ENCODE measurements at regions not wholly inside any gene's neighbourhood (a gene's known extent, or its start where the extent isn't known, plus 50 kb on each side); places are given as distances from the start of the nearest gene placed in this dataset.

DNA sequence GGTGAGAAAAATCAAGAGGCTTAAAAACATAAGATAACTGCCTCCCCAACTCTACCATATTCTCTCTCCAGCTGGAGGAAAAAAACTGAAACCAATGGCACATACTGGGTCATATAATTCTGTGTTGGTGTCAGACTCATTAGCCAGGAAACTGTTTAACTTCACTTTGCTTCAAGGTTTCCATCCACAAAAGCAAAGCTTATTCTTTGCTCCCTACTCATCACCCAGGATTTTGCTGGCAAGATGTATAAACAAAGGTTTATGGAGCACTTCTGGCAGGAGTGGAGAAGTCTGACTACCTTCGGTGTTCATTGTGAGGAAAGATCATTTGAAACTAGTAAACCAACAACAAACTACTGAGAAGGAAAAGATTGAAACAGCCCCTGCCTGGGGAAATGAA is 197.5 kb upstream of the SERP2 start:
- no peak overlapping the region for H3K4me3 ChIP-seq
- no peaks in the 10 kb centered on the region for H3K27me3 ChIP-seq
- no peak overlapping the region for H3K27ac ChIP-seq
- TF ChIP-seq CTCF (IDR thresholded peaks at IDR 0.05): no peak
- no peaks in the 10 kb centered on the region for H3K36me3 ChIP-seq
- H3K9me3 ChIP-seq: no peaks in the 10 kb centered on the region
- DNase-seq (no peak), ATAC-seq (no peak)
- intact Hi-C loops (cut with DNase I): no loop called here
- peaks cover 11% of the 10 kb centered on the region for H3K4me1 ChIP-seq

- DNase-seq: no peak
- intact Hi-C loops (cut with DNase I): no loop called here
- no peaks in the 10 kb centered on the region for H3K36me3 ChIP-seq
- TF ChIP-seq CTCF (IDR thresholded peaks at IDR 0.05): no peak
- H3K4me1 ChIP-seq: no peaks in the 10 kb centered on the region
- H3K4me3 ChIP-seq: no peak overlapping the region
- no peaks in the 10 kb centered on the region for H3K9me3 ChIP-seq
- no peak for ATAC-seq
- H3K27ac ChIP-seq: no peak overlapping the region
- H3K27me3 ChIP-seq: no peaks in the 10 kb centered on the region
Measured at GRCh38 chr13:44180876-44181536, 192.6 kb upstream of the SERP2 start.

GRCh38 chr13:44181931-44182330 is 191.7 kb upstream of the SERP2 start:
- DNase-seq (no peak), ATAC-seq (no peak)
- no peaks in the 10 kb centered on the region for H3K27me3 ChIP-seq
- no peaks in the 10 kb centered on the region for H3K9me3 ChIP-seq
- intact Hi-C loops (cut with DNase I): no loop called here
- no peak for TF ChIP-seq CTCF (IDR thresholded peaks at IDR 0.05)
- H3K4me3 ChIP-seq: no peak overlapping the region
- no peaks in the 10 kb centered on the region for H3K36me3 ChIP-seq
- no peaks in the 10 kb centered on the region for H3K4me1 ChIP-seq
- H3K27ac ChIP-seq: no peak overlapping the region

DNA sequence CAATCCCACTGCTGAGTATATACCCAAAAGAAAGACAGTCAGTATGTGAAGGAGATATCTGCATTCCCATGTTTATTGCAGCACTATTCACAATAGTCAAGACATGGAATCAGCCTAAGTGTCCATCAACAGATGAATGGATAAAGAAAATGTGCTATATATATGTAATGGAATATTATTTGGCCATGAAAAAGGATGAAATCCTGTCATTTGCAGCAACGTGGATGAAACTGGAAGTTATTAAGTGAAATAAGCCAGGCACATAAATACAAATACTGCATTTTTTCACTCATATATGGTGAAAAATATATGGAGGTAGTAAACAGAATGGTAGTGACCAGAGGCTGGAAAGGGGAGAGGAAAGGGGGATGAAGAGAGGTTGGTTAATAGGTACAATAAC is 188.9 kb upstream of the SERP2 start:
- no peaks in the 10 kb centered on the region for H3K9me3 ChIP-seq
- no peaks in the 10 kb centered on the region for H3K36me3 ChIP-seq
- H3K27ac ChIP-seq: no peak overlapping the region
- DNase-seq (no peak), ATAC-seq (no peak)
- no peaks in the 10 kb centered on the region for H3K4me1 ChIP-seq
- TF ChIP-seq CTCF (IDR thresholded peaks at IDR 0.05): no peak
- H3K4me3 ChIP-seq: no peak overlapping the region
- no peaks in the 10 kb centered on the region for H3K27me3 ChIP-seq
- intact Hi-C loops (cut with DNase I): no loop called here

GRCh38 chr13:44188257-44188656 is 185.4 kb upstream of the SERP2 start:
- intact Hi-C loops (cut with DNase I): no loop called here
- no peak for ATAC-seq
- no peaks in the 10 kb centered on the region for H3K27me3 ChIP-seq

More at GRCh38 chr13:44188257-44188656, 185.4 kb upstream of the SERP2 start:
- H3K36me3 ChIP-seq: no peaks in the 10 kb centered on the region
- no peak overlapping the region for H3K4me3 ChIP-seq
- H3K9me3 ChIP-seq: no peaks in the 10 kb centered on the region
- no peaks in the 10 kb centered on the region for H3K4me1 ChIP-seq
- no peak overlapping the region for H3K27ac ChIP-seq
- no peak for DNase-seq
- TF ChIP-seq CTCF (IDR thresholded peaks at IDR 0.05): no peak

All from upper lobe of right lung (tissue), 1 donor.